Skeletal muscle tissue (tissue), 3 donors: ENCODE measurements at regions not wholly inside any gene's neighbourhood (a gene's known extent, or its start where the extent isn't known, plus 50 kb on each side); places are given as distances from the start of the nearest gene placed in this dataset.
"Not testable (repeated sequence)": the region's sequence is repeated elsewhere in the genome, so short reads cannot be mapped to it uniquely, and the experiment has no call there.

ENCODE experiments used
- H3K27ac ChIP-seq: one replicate; pipeline ENCODE4 v1.7.0; 2013; ENCODE audit warnings: mild to moderate bottlenecking, low read depth, low read length, inconsistent platforms
- H3K27me3 ChIP-seq, 3 donors: one replicate each; pipeline ENCODE4 v1.7.0; 2013; ENCODE audit warnings: low read length in 3 of 3; ENCODE audit not compliant: control insufficient read depth in 3 of 3, insufficient read depth in 3 of 3
- H3K36me3 ChIP-seq, 3 donors: one replicate each; pipeline ENCODE4 v1.7.0; 2013; ENCODE audit warnings: low read length in 3 of 3; ENCODE audit not compliant: control insufficient read depth in 3 of 3, insufficient read depth in 3 of 3
- H3K4me1 ChIP-seq, 3 donors: one replicate each; pipeline ENCODE4 v1.7.0; 2013; ENCODE audit warnings: low read length in 3 of 3, mild to moderate bottlenecking in 3 of 3; ENCODE audit not compliant: control insufficient read depth in 3 of 3, insufficient read depth in 3 of 3
- H3K4me3 ChIP-seq, 3 donors: one replicate each; pipeline ENCODE4 v1.7.0; 2013; ENCODE audit warnings: low read length in 3 of 3
- H3K9ac ChIP-seq, 3 donors: one replicate each; pipeline ENCODE4 v1.7.0; 2013; ENCODE audit warnings: low read length in 3 of 3, mild to moderate bottlenecking in 3 of 3, moderate library complexity in 2 of 3, low read depth in 1 of 3
- H3K9me3 ChIP-seq, 3 donors: one replicate each; pipeline ENCODE4 v1.7.0; 2013; ENCODE audit warnings: low read length in 3 of 3; ENCODE audit not compliant: control insufficient read depth in 3 of 3
- donor health status: Osteomylitis.

DNA sequence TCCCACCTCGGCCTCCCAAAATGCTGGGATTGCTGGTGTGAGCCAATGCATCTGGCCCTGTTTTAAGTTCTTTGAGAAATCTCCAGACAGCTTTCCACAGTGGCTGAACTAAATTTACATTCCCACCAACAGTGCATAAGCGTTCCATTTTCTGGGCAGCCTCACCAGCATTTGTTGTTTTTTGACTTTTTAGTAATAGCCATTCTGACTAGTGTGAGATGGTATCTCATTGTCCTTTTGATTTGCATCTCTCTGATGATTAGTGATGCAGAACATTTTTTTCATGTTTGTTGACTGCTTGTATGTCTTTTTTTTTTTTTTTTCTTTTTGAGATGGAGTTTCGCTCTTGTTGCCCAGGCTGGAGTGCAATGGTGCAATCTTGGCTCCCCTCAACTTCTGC, 117.4 kb upstream of the TBX3 start:
- H3K9ac ChIP-seq, H3K4me3 ChIP-seq, H3K36me3 ChIP-seq, H3K27me3 ChIP-seq, H3K4me1 ChIP-seq, H3K27ac ChIP-seq, H3K9me3 ChIP-seq: not testable (repeated sequence)

DNA sequence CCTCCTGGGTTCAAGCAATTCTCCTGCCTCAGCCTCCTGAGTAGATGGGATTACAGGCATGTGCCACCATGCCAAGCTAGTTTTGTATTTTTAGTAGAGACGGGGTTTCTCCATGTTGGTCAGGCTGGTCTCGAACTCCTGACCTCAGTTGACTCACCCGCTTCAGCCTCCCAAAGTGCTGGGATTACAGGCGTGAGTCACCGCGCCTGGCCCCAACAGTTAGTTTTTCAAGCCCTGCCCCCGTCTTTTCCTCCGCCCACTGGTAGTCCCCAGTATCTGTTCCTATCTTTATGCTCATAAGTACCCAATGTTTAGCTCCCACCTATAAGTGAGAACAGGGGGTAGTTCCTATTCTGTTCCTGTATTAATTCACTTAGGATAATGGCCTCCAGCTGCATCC, 116.6 kb upstream of the TBX3 start:
- H3K4me3 ChIP-seq, H3K36me3 ChIP-seq, H3K9ac ChIP-seq, H3K4me1 ChIP-seq, H3K27me3 ChIP-seq, H3K9me3 ChIP-seq, H3K27ac ChIP-seq: not testable (repeated sequence)

DNA sequence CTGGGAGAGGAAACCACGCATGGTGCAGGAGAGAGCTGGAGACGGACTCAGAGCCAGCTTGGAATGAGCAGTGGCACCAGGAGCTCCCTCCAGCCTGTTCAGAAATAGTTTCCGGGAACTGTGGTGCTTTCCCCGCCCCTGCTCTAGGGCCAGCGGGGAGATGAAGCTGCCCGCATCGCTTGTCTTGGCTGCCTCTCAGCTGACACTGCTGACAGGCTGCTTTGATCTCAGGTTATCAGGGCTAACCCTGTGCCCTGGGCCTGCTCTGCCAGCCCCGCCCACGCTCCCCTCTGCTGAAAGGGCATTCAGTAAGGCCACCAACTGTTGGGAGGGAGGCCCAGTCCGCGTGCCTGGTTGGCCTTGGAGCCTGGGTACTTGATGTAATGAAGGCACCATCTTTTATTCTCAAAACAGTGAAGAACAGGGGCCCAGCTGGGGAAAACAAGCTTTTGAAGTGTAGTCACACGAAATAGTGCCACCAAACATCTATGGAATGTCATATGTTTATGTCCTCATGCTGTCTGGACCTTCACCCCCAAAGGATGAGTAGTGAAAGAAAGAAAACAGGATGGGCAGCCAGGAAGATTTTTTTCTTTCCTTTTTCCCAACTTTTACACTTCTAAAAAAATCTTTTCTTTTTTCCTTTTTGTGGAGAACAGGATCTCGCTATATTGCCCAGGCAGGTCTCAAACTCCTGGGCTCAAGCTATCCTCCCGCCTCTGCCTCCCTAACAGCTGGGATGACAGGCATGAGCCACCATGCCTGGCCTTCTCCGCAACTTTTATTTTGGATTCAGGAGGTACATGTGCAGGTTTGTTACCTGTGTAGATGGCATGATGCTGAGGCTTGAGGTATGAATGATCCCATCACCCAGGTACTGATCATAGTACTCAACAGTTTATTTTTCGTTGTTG, 115.9 kb upstream of the TBX3 start:
- H3K36me3 ChIP-seq, result no peaks in the 10 kb centered on the region
- peak overlapping the region; percentile 11 for H3K27ac ChIP-seq
- no peaks in the 10 kb centered on the region for H3K9me3 ChIP-seq
- H3K4me3 ChIP-seq, result peak overlapping the region in 1 of 3 donors; percentile 35
- H3K9ac ChIP-seq, result no peak overlapping the region
- H3K4me1 ChIP-seq, result peaks cover 0 to 6% (median 5%) of the 10 kb centered on the region in 3 donors
- no peaks in the 10 kb centered on the region for H3K27me3 ChIP-seq

DNA sequence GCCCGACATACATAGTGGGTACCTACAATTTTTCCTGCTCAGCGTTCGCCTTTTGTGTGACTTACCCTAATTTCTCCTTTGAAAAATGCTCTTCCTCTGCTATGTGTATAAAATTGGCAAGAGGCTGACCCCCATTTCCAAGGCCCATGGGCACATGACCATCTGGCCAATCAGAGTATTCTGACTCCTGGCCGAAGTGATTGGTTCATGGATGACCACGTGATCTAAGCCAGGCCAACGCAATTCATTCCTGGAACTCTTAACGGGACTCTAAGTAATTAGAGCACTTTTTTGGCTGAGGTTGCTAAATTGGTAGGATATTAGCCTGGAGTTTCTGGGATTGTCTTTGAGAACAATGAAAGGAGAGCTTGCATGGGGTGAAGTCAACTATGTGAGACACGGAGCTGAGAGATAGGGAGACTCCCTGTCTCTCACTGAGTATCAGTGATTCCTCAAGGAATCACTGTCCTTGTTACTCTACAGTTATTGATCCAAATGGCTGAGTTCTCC, 110.1 kb upstream of the TBX3 start:
- Histone ChIP-seq H3K4me1 (no peaks in the 10 kb centered on the region), H3K27me3 (no peaks in the 10 kb centered on the region), H3K36me3 (no peaks in the 10 kb centered on the region), H3K9ac (no peak overlapping the region), H3K27ac (no peak overlapping the region), H3K4me3 (no peak overlapping the region), H3K9me3 (no peaks in the 10 kb centered on the region)

DNA sequence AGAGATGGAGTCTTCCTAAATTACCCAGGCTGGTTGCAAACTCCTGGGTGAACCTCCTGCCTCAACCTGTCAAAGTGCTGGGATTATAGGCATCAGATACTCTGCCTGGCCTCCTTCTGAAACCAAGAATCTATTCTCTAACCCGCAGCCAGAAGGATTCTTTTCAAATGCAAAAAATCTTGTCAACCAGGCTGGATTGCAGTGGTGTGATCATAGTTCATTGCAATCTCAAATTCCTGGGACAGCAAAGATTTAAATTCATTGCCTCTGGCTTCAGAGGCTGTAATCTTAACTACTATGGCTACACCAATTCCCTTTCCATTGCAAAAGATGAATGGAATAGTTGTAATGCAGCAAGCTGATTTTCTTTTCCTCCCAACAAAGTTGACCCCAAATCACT, 106.3 kb upstream of the TBX3 start:
- H3K9ac ChIP-seq, result no peak overlapping the region
- H3K36me3 ChIP-seq, result no peaks in the 10 kb centered on the region
- H3K4me1 ChIP-seq, result no peaks in the 10 kb centered on the region

DNA sequence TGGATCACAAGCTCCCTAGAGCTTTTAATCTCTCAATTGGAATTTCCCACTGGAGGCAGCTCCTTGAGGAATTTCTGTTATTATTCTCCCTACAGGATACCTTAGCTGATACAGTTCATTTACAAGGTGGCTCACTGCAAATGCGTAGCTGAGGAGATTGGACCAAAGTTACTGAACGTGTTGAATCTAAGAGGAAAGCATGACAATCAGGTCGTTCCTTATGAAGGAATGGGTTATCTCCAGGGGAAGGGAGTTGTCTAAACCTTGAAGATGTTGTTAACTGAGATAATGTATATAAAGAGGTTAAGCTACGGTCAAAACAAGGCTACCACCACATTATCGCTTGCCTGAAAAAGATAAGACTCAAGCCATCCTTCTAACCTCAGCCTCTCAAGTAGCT, 105.8 kb upstream of the TBX3 start:
- no peaks in the 10 kb centered on the region for H3K4me1 ChIP-seq
- no peak overlapping the region for H3K27ac ChIP-seq
- no peak overlapping the region for H3K9ac ChIP-seq
- no peaks in the 10 kb centered on the region for H3K36me3 ChIP-seq
- no peaks in the 10 kb centered on the region for H3K27me3 ChIP-seq
- no peaks in the 10 kb centered on the region for H3K9me3 ChIP-seq
- H3K4me3 ChIP-seq, result no peak overlapping the region

More for the DNA sequence above, 106.3 kb upstream of the TBX3 start:
- H3K27me3 ChIP-seq, result no peaks in the 10 kb centered on the region
- H3K27ac ChIP-seq, result no peak overlapping the region
- no peak overlapping the region for H3K4me3 ChIP-seq
- no peaks in the 10 kb centered on the region for H3K9me3 ChIP-seq

DNA sequence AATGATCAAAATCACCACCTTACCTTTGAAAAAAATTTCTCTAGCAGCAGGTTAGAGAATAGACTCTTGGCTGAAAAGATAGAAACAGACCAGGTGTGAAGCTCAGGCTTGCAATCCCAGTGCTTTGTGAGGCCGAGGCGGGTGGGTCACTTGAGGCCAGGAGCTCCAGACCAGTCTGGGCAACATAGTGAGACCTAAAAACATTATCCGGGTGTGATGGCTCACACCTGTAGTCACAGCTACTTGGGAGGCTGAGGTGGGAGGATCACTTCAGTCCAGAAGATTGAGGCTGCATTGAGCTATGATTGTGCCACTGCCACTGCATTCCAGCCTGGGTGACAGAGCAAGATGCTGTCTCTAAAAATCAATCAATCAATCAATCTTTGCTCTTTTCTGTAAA, 105.3 kb upstream of the TBX3 start:
- Histone ChIP-seq H3K4me1 (no peaks in the 10 kb centered on the region), H3K27me3 (no peaks in the 10 kb centered on the region), H3K9ac (no peak overlapping the region), H3K36me3 (no peaks in the 10 kb centered on the region), H3K9me3 (no peaks in the 10 kb centered on the region), H3K4me3 (no peak overlapping the region), H3K27ac (no peak overlapping the region)

DNA sequence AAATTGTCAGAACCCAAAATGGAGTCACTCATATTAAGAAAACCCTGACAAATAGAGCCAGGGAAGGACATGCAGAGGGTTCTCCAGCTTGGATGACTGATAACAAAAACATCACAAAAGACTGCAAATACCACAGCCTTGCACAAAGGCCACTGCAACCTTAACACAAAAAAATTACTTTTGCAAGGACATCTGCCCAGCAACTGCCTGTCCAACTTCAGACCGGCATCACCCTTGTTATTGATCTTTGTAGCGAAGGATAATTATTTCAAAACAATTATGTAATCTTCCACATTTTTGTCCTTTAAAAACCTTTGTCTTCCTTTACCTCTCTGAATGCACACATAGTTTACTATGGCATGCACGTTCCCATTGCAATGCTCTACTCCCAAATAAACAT, 100.6 kb upstream of the TBX3 start:
- H3K27ac ChIP-seq, result no peak overlapping the region
- no peaks in the 10 kb centered on the region for H3K27me3 ChIP-seq
- no peaks in the 10 kb centered on the region for H3K9me3 ChIP-seq
- H3K4me3 ChIP-seq, result no peak overlapping the region
- no peaks in the 10 kb centered on the region for H3K4me1 ChIP-seq
- no peaks in the 10 kb centered on the region for H3K36me3 ChIP-seq
- no peak overlapping the region for H3K9ac ChIP-seq

DNA sequence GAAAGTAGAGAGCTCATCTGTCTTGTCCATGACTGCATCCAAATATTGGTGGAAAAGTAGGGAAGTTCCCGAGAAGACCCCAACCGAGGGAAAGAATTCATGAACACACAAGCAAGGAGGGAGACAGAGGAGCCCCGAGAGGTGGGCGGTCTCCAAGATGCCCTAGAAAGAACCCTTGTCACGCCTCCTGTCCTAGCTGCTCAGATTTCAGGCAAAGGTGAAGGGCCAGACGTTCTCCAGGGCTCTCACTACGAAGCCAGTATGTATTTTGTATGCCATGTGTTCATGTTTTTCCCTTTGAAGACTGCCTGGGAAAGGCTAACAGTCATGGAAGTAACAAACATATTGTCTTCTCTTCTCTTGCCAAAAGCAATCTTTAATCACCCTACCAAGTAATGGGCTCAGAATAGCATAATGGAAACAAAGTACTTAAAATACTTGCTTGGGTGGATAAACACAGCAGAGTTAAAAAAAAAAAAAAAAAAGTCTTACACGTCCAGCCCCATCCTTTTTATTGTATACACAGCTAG, 99.2 kb upstream of the TBX3 start:
- no peaks in the 10 kb centered on the region for H3K9me3 ChIP-seq
- H3K27ac ChIP-seq, result no peak overlapping the region
- H3K9ac ChIP-seq, result no peak overlapping the region
- no peaks in the 10 kb centered on the region for H3K27me3 ChIP-seq
- H3K4me1 ChIP-seq, result no peaks in the 10 kb centered on the region
- H3K4me3 ChIP-seq, result no peak overlapping the region
- H3K36me3 ChIP-seq, result no peaks in the 10 kb centered on the region

DNA sequence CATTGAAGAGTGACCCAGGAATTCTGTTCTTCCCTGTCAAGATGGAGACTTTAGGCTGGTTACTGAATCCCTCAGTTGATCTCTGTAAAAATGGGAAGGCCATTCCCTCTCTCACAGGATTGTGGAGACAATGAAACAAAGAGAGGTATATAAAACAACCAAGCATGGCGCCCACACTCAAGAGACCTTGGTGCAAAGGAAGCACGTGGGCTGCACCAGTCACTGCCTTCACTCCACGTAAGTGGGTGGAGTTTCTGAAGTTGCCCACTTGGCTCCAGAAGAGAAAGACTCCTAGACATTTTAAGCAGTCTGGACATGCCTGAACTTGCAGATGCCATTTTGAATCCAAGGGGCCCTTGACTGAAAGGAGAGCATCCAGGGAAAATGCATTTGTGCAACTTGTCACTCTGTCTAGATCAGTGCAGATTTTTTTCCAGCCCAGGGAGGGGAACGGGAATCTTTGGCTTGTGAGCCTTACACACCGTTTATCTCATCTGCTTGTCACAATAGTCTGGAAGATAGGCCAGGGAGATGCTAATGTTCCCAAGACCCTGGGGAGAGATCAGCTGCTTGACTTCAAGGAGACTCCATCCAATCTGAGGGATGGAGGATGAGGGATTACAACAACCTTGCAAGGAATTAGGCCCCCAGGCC, 96.9 kb upstream of the TBX3 start:
- Histone ChIP-seq H3K27ac (no peak overlapping the region), H3K36me3 (no peaks in the 10 kb centered on the region), H3K4me3 (no peak overlapping the region), H3K4me1 (no peaks in the 10 kb centered on the region), H3K9me3 (no peaks in the 10 kb centered on the region), H3K27me3 (no peaks in the 10 kb centered on the region), H3K9ac (no peak overlapping the region)
